ENCODE measurements at regions not wholly inside any gene's neighbourhood (a gene's known extent, or its start where the extent isn't known, plus 50 kb on each side); places are given as distances from the start of the nearest gene placed in this dataset.

- intact Hi-C loops (cut with DNase I; ENCODE audit: low total_unique reads), result no loop called here
- DNase-seq, result no peak
- no peak for TF ChIP-seq CTCF (IDR thresholded peaks at IDR 0.05 in 8 of 11, conservative IDR thresholded peaks at IDR 0.05 in 3 of 11)
- no peak for TF ChIP-seq POLR2A (IDR thresholded peaks at IDR 0.05)
- TF ChIP-seq POLR2AphosphoS5 (IDR thresholded peaks at IDR 0.05), result no peak
- H3K27ac ChIP-seq, result no peak overlapping the region
- no peaks in the 10 kb centered on the region for H3K27me3 ChIP-seq (replicated peaks in 1 of 7)
- WGBS, 5 donors, result 68 to 77% (median 75%) methylated on average over 5 of the region's 5 CpGs
- no peak overlapping the region for H3K4me3 ChIP-seq
- no peaks in the 10 kb centered on the region for H3K36me3 ChIP-seq
- H3K9me3 ChIP-seq, result no peaks in the 10 kb centered on the region
- no peaks in the 10 kb centered on the region for H3K4me1 ChIP-seq
Measured at GRCh38 chr4:181692965-181693364, 550.2 kb upstream of the TENM3 start.

- TF ChIP-seq POLR2AphosphoS5 (IDR thresholded peaks at IDR 0.05), result no peak
- no peak for TF ChIP-seq POLR2A (IDR thresholded peaks at IDR 0.05)
- no peak for TF ChIP-seq CTCF (IDR thresholded peaks at IDR 0.05 in 8 of 11, conservative IDR thresholded peaks at IDR 0.05 in 3 of 11)
- intact Hi-C loops (cut with DNase I; ENCODE audit: low total_unique reads), result no loop called here
- H3K4me1 ChIP-seq, result no peaks in the 10 kb centered on the region
- H3K36me3 ChIP-seq, result no peaks in the 10 kb centered on the region
- H3K9me3 ChIP-seq, result no peaks in the 10 kb centered on the region
- no peak overlapping the region for H3K27ac ChIP-seq
- H3K4me3 ChIP-seq, result no peak overlapping the region
- H3K27me3 ChIP-seq (replicated peaks in 1 of 7), result no peaks in the 10 kb centered on the region
- 64 to 74% (median 71%) methylated on average over 7 of the region's 7 CpGs for WGBS, 5 donors
- DNase-seq, result no peak
Measured at GRCh38 chr4:181693517-181693916, 549.7 kb upstream of the TENM3 start.

GRCh38 chr4:181698221-181698620, 545.0 kb upstream of the TENM3 start:
- intact Hi-C loops (cut with DNase I; ENCODE audit: low total_unique reads), result no loop called here

GRCh38 chr4:181701214-181701613, 542.0 kb upstream of the TENM3 start:
- no peak for TF ChIP-seq POLR2A (IDR thresholded peaks at IDR 0.05)
- TF ChIP-seq CTCF (IDR thresholded peaks at IDR 0.05 in 8 of 11, conservative IDR thresholded peaks at IDR 0.05 in 3 of 11), result no peak
- no peak for TF ChIP-seq POLR2AphosphoS5 (IDR thresholded peaks at IDR 0.05)
- no peaks in the 10 kb centered on the region for H3K27me3 ChIP-seq (replicated peaks in 1 of 7)
- intact Hi-C loops (cut with DNase I; ENCODE audit: low total_unique reads), result no loop called here
- no peak overlapping the region for H3K4me3 ChIP-seq
- DNase-seq, result no peak
- H3K9me3 ChIP-seq, result peaks cover 0 to 5% (median 0%) of the 10 kb centered on the region in 8 donors
- no peaks in the 10 kb centered on the region for H3K36me3 ChIP-seq
- H3K27ac ChIP-seq, result no peak overlapping the region
- 66 to 75% (median 69%) methylated on average over 5 of the region's 5 CpGs for WGBS, 5 donors
- no peaks in the 10 kb centered on the region for H3K4me1 ChIP-seq

More at GRCh38 chr4:181698221-181698620, 545.0 kb upstream of the TENM3 start:
- H3K36me3 ChIP-seq, result no peaks in the 10 kb centered on the region
- H3K9me3 ChIP-seq, result no peaks in the 10 kb centered on the region
- no peak overlapping the region for H3K4me3 ChIP-seq
- no peaks in the 10 kb centered on the region for H3K4me1 ChIP-seq
- no peaks in the 10 kb centered on the region for H3K27me3 ChIP-seq (replicated peaks in 1 of 7)
- no peak overlapping the region for H3K27ac ChIP-seq
- TF ChIP-seq POLR2A (IDR thresholded peaks at IDR 0.05), result no peak
- 84 to 100% (median 88%) methylated on average over 1 of the region's 1 CpG for WGBS, 5 donors
- no peak for DNase-seq

GRCh38 chr4:181701894-181702293, 541.3 kb upstream of the TENM3 start:
- intact Hi-C loops (cut with DNase I; ENCODE audit: low total_unique reads), result no loop called here
- WGBS, 5 donors, result 79 to 91% (median 82%) methylated on average over 9 of the region's 9 CpGs
- DNase-seq, result no peak

More at GRCh38 chr4:181701894-181702293, 541.3 kb upstream of the TENM3 start:
- peaks cover 0 to 5% (median 0%) of the 10 kb centered on the region in 8 donors for H3K9me3 ChIP-seq
- H3K36me3 ChIP-seq, result no peaks in the 10 kb centered on the region
- H3K4me1 ChIP-seq, result no peaks in the 10 kb centered on the region
- no peak overlapping the region for H3K4me3 ChIP-seq
- no peak for TF ChIP-seq POLR2A (IDR thresholded peaks at IDR 0.05)
- TF ChIP-seq POLR2AphosphoS5 (IDR thresholded peaks at IDR 0.05), result no peak
- no peak for TF ChIP-seq CTCF (IDR thresholded peaks at IDR 0.05 in 8 of 11, conservative IDR thresholded peaks at IDR 0.05 in 3 of 11)
- no peak overlapping the region for H3K27ac ChIP-seq
- H3K27me3 ChIP-seq (replicated peaks in 1 of 7), result no peaks in the 10 kb centered on the region
